HepG2 (cell line): ENCODE measurements at regions not wholly inside any gene's neighbourhood (a gene's known extent, or its start where the extent isn't known, plus 50 kb on each side); places are given as distances from the start of the nearest gene placed in this dataset.
A peak's percentile ranks its signal among the peaks of the same experiment; 100 is the strongest.

Experiments used
- ARNT2 ChIP-seq: sonication (generic); formaldehyde crosslinking; IDR thresholded peaks from 2 replicates; pipeline ENCODE4 v1.8.0; 2022; ENCODE audit warnings: mild to moderate bottlenecking, low read depth, missing genetic modification reagents, moderate library complexity
- ATRX ChIP-seq: sonication (generic); formaldehyde crosslinking; IDR thresholded peaks from 2 replicates; pipeline ENCODE4 v1.4.0; 2020; ENCODE audit warnings: missing genetic modification reagents, borderline replicate concordance
- ESRRA ChIP-seq: sonication (generic); formaldehyde crosslinking; IDR thresholded peaks from 2 replicates; pipeline ENCODE4 v1.5.1; 2020; ENCODE audit warnings: mild to moderate bottlenecking, low read depth, missing genetic modification reagents
- FOSL2 ChIP-seq: sonication (generic); formaldehyde crosslinking; IDR thresholded peaks from 2 replicates; pipeline ENCODE4 v1.4.0; 2020; ENCODE audit warnings: missing genetic modification reagents
- FOXO1 ChIP-seq: sonication (generic); formaldehyde crosslinking; IDR thresholded peaks from 2 replicates; pipeline ENCODE4 v1.4.0; 2020; ENCODE audit warnings: missing genetic modification reagents
- GABPB1 ChIP-seq: IDR thresholded peaks from 2 replicates; pipeline ENCODE4 v1.6.1; 2016; ENCODE audit warnings: mild to moderate bottlenecking, missing genetic modification reagents, moderate library complexity, missing compliant biosample characterization
- HNF4A ChIP-seq: sonication (generic); formaldehyde crosslinking; IDR thresholded peaks from 2 replicates; pipeline ENCODE4 v1.4.0; 2020; ENCODE audit warnings: missing genetic modification reagents
- HNRNPH1 ChIP-seq: fragments of 200-400 bp; formaldehyde crosslinking; optimal IDR thresholded peaks from 2 replicates; pipeline ENCODE3; 2017; ENCODE audit warnings: mild to moderate bottlenecking, low read depth, low read length
- KMT2A ChIP-seq: sonication (generic); formaldehyde crosslinking; IDR thresholded peaks from 2 replicates; pipeline ENCODE4 v1.4.0; 2020; ENCODE audit warnings: missing genetic modification reagents
- MAX ChIP-seq: IDR thresholded peaks from 2 replicates; pipeline ENCODE4 v1.6.1; 2012; ENCODE audit warnings: inconsistent platforms
- MBD4 ChIP-seq: IDR thresholded peaks from 2 replicates; pipeline ENCODE4 v1.6.1; 2012; ENCODE audit warnings: low read length, inconsistent platforms, borderline replicate concordance
- MED1 ChIP-seq: sonication (generic); formaldehyde crosslinking; IDR thresholded peaks from 2 replicates; pipeline ENCODE4 v1.4.0; 2020; ENCODE audit warnings: missing genetic modification reagents
- MTF2 ChIP-seq: sonication (generic); formaldehyde crosslinking; IDR thresholded peaks from 2 replicates; pipeline ENCODE4 v1.5.0; 2020; ENCODE audit warnings: missing genetic modification reagents, borderline replicate concordance
- PITX1 ChIP-seq: sonication (generic); formaldehyde crosslinking; IDR thresholded peaks from 2 replicates; pipeline ENCODE4 v1.5.1; 2020; ENCODE audit warnings: mild to moderate bottlenecking, missing genetic modification reagents
- SAP130 ChIP-seq: IDR thresholded peaks from 2 replicates; pipeline ENCODE4 v1.6.1; 2016; ENCODE audit warnings: low read depth
- SETDB1 ChIP-seq: sonication (generic); formaldehyde crosslinking; IDR thresholded peaks from 2 replicates; pipeline ENCODE4 v1.5.1; 2020; ENCODE audit warnings: missing genetic modification reagents, mild to moderate bottlenecking, borderline replicate concordance
- TARDBP ChIP-seq: sonication (generic); formaldehyde crosslinking; IDR thresholded peaks from 2 replicates; pipeline ENCODE4 v1.8.0; 2022; ENCODE audit warnings: mild to moderate bottlenecking, missing genetic modification reagents
- U2AF1 ChIP-seq: fragments of 200-400 bp; formaldehyde crosslinking; optimal IDR thresholded peaks from 2 replicates; pipeline ENCODE3; 2017; ENCODE audit warnings: mild to moderate bottlenecking, low read depth, low read length
- XRCC5 ChIP-seq: fragments of 200-400 bp; formaldehyde crosslinking; optimal IDR thresholded peaks from 2 replicates; pipeline ENCODE3; 2017; ENCODE audit warnings: mild to moderate bottlenecking, low read length
- ZFP41 ChIP-seq: sonication (generic); formaldehyde crosslinking; IDR thresholded peaks from 2 replicates; pipeline ENCODE4 v1.4.0; 2020; ENCODE audit warnings: mild to moderate bottlenecking, missing genetic modification reagents, borderline replicate concordance
- ZMYM3 ChIP-seq: sonication (generic); formaldehyde crosslinking; IDR thresholded peaks from 2 replicates; pipeline ENCODE4 v1.5.1; 2020; ENCODE audit warnings: mild to moderate bottlenecking, missing genetic modification reagents
- ZNF274 ChIP-seq: sonication (generic); formaldehyde crosslinking; IDR thresholded peaks from 2 replicates; pipeline ENCODE4 v1.5.1; 2020; ENCODE audit warnings: mild to moderate bottlenecking, missing genetic modification reagents
- ZNF557 ChIP-seq: sonication (generic); formaldehyde crosslinking; IDR thresholded peaks from 2 replicates; pipeline ENCODE4 v1.4.0; 2020; ENCODE audit warnings: missing genetic modification reagents
- ZNF678 ChIP-seq: sonication (generic); formaldehyde crosslinking; IDR thresholded peaks from 2 replicates; pipeline ENCODE4 v1.4.0; 2020; ENCODE audit warnings: mild to moderate bottlenecking, missing genetic modification reagents
- ZNF703 ChIP-seq: sonication (generic); formaldehyde crosslinking; IDR thresholded peaks from 2 replicates; pipeline ENCODE4 v1.5.1; 2020; ENCODE audit warnings: missing genetic modification reagents, mild to moderate bottlenecking, moderate library complexity, borderline replicate concordance
- ZNF709 ChIP-seq: sonication (generic); formaldehyde crosslinking; IDR thresholded peaks from 2 replicates; pipeline ENCODE4 v1.5.0; 2020; ENCODE audit warnings: mild to moderate bottlenecking, missing genetic modification reagents
- ZNF788 ChIP-seq: sonication (generic); formaldehyde crosslinking; IDR thresholded peaks from 2 replicates; pipeline ENCODE4 v1.5.0; 2020; ENCODE audit warnings: mild to moderate bottlenecking, missing genetic modification reagents, borderline replicate concordance
- TF ChIP-seq, protein P1 (sequence below): sonication (generic); formaldehyde crosslinking; IDR thresholded peaks from 2 replicates; pipeline ENCODE4 v1.4.0; 2020; ENCODE audit warnings: missing genetic modification reagents, low read depth, mild to moderate bottlenecking, borderline replicate concordance
- TF ChIP-seq, protein P2 (sequence below): sonication (generic); formaldehyde crosslinking; IDR thresholded peaks from 2 replicates; pipeline ENCODE4 v1.5.0; 2020; ENCODE audit warnings: mild to moderate bottlenecking, missing genetic modification reagents, borderline replicate concordance

DNA sequence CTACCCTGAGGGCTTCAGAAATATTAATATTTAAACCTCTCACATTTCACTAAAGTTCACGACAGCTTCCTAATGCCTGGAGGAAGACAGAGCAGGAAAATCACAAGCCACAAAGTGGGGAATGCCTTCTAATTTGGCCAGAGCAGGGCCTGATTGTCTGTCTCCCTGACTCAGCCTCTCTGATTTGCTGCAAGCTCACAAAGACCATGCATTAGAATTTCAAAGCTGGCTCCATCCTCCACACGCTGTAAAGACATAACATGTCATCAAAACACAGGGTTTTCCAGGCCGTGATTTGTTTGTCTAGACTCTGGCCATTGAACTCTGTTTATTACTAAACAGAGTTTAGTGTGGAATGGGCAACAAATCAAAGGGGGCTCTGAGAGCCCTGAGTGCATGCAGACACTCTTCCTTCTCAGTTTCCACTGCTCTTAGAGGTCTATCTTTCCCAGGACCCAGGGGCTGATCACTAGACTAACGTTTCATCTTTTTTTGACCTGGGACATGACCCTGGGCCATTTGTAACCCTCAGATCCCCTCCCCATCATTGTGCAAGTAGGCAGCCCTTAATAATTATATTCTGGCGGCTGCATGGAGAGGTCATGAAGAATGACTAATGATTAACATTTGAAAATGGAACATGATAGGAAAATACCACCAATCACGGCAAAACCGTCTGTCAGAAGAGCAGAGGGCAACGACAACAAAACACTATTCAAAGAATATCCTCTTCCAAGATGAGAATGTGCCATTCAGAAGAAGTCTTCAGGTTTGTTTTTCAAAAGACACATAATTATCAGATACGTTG is 140.2 kb downstream of the ENC1 start (continued):
- TF ChIP-seq ZNF274 (CRISPR knock-in tag) = no peak
- TF ChIP-seq HNF4A = peak; percentile 81
- no peak for TF ChIP-seq ZFP41 (CRISPR knock-in tag)
- peak; percentile 68 for TF ChIP-seq TARDBP
- TF ChIP-seq FOXO1 = peak; percentile 72
- no peak for TF ChIP-seq U2AF1
- no peak for TF ChIP-seq ZNF678 (CRISPR knock-in tag)
- peak; percentile 62 for TF ChIP-seq XRCC5
- no peak for TF ChIP-seq ATRX (CRISPR knock-in tag)
- peak; percentile 59; the same call in 1 of the 2 replicates for TF ChIP-seq MBD4
- TF ChIP-seq ZMYM3 = peak; percentile 52; the same call in 1 of the 2 replicates
- TF ChIP-seq HNRNPH1 = no peak
- no peak for TF ChIP-seq MTF2
- TF ChIP-seq MED1 (CRISPR knock-in tag) = peak; percentile 91
- TF ChIP-seq, protein P1, sequence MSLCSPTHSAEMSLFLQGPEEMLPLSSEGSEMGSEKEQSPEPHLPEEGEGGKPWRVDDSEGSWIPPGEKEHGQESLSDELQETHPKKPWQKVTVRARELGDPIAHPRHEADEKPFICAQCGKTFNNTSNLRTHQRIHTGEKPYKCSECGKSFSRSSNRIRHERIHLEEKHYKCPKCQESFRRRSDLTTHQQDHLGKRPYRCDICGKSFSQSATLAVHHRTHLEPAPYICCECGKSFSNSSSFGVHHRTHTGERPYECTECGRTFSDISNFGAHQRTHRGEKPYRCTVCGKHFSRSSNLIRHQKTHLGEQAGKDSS (CRISPR knock-in tag) = no peak
- 0 out of 2 replicates have a peak, but pooled peaks have one; percentile 22 for TF ChIP-seq ESRRA (CRISPR knock-in tag)
- peak; percentile 82 for TF ChIP-seq PITX1
- TF ChIP-seq SETDB1 (CRISPR knock-in tag) = no peak
- TF ChIP-seq ZNF557 (CRISPR knock-in tag) = no peak
- TF ChIP-seq, protein P2, sequence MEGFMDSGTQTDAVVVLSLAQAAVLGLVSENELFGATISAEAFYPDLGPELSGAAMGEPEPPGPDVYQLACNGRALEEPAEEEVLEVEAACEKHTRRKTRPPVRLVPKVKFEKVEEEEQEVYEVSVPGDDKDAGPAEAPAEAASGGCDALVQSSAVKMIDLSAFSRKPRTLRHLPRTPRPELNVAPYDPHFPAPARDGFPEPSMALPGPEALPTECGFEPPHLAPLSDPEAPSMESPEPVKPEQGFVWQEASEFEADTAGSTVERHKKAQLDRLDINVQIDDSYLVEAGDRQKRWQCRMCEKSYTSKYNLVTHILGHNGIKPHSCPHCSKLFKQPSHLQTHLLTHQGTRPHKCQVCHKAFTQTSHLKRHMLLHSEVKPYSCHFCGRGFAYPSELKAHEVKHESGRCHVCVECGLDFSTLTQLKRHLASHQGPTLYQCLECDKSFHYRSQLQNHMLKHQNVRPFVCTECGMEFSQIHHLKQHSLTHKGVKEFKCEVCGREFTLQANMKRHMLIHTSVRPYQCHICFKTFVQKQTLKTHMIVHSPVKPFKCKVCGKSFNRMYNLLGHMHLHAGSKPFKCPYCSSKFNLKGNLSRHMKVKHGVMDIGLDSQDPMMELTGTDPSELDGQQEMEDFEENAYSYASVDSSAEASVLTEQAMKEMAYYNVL (CRISPR knock-in tag) = peak; percentile 76
- TF ChIP-seq ZNF788 (CRISPR knock-in tag) = no peak; the same call in 1 of the 2 replicates
- peak; percentile 54; the same call in 1 of the 2 replicates for TF ChIP-seq MAX
- TF ChIP-seq ZNF703 (CRISPR knock-in tag) = peak; percentile 19; the same call in 1 of the 2 replicates
- TF ChIP-seq ZNF709 (CRISPR knock-in tag) = 0 out of 2 replicates have a peak, but pooled peaks have one; percentile 43
- TF ChIP-seq KMT2A (CRISPR knock-in tag) = no peak
- TF ChIP-seq SAP130 (CRISPR knock-in tag) = peak; percentile 52
- peak; percentile 74 for TF ChIP-seq FOSL2
- peak; percentile 49 for TF ChIP-seq ARNT2 (CRISPR knock-in tag)
- peak; percentile 29; the same call in 1 of the 2 replicates for TF ChIP-seq GABPB1 (CRISPR knock-in tag)
